T-helper 9 cell (primary cell): ENCODE measurements at regions not wholly inside any gene's neighbourhood (a gene's known extent, or its start where the extent isn't known, plus 50 kb on each side); places are given as distances from the start of the nearest gene placed in this dataset.

Experiments used
- DNase-seq: peaks from one replicate; pipeline ENCODE4 v3.0.0-alpha.2; 2020

GRCh38 chr12:90111791-90112580 lies 403.3 kb upstream of the ATP2B1 start:
- no peak for DNase-seq

GRCh38 chr12:90106568-90106967 lies 397.9 kb upstream of the ATP2B1 start:
- no peak for DNase-seq

GRCh38 chr12:90102957-90103652 lies 394.5 kb upstream of the ATP2B1 start:
- DNase-seq, result no peak

- DNase-seq, result no peak
Observed at GRCh38 chr12:90100579-90100978, 391.9 kb upstream of the ATP2B1 start.

GRCh38 chr12:90099288-90099687 lies 390.6 kb upstream of the ATP2B1 start:
- no peak for DNase-seq

- DNase-seq, result no peak
Observed at GRCh38 chr12:90098132-90098779, 389.6 kb upstream of the ATP2B1 start.

- DNase-seq, result no peak
Observed at GRCh38 chr12:90091809-90092208, 383.2 kb upstream of the ATP2B1 start.

GRCh38 chr12:90090929-90091651 lies 382.5 kb upstream of the ATP2B1 start:
- no peak for DNase-seq

GRCh38 chr12:90086281-90086680 lies 377.6 kb upstream of the ATP2B1 start:
- no peak for DNase-seq

GRCh38 chr12:90085494-90086274 lies 377.0 kb upstream of the ATP2B1 start:
- DNase-seq, result no peak

- no peak for DNase-seq
Observed at GRCh38 chr12:90084018-90084417, 375.4 kb upstream of the ATP2B1 start.

GRCh38 chr12:90080616-90081015 lies 372.0 kb upstream of the ATP2B1 start:
- no peak for DNase-seq

- DNase-seq, result no peak
Observed at GRCh38 chr12:90079529-90080210, 371.0 kb upstream of the ATP2B1 start.

- no peak for DNase-seq
Observed at GRCh38 chr12:90078344-90078743, 369.7 kb upstream of the ATP2B1 start.

GRCh38 chr12:90077756-90078155 lies 369.1 kb upstream of the ATP2B1 start:
- no peak for DNase-seq

GRCh38 chr12:90076851-90077319 lies 368.2 kb upstream of the ATP2B1 start:
- DNase-seq, result no peak

- no peak for DNase-seq
Observed at GRCh38 chr12:90075685-90076084, 367.0 kb upstream of the ATP2B1 start.

GRCh38 chr12:90074086-90074485 lies 365.4 kb upstream of the ATP2B1 start:
- DNase-seq, result no peak

- DNase-seq, result no peak
Observed at GRCh38 chr12:90071996-90072395, 363.4 kb upstream of the ATP2B1 start.

GRCh38 chr12:90069711-90070110 lies 361.1 kb upstream of the ATP2B1 start:
- no peak for DNase-seq

- DNase-seq, result no peak
Observed at GRCh38 chr12:90067791-90068190, 359.2 kb upstream of the ATP2B1 start.
